HG02981 (cell line): ENCODE measurements at regions not wholly inside any gene's neighbourhood (a gene's known extent, or its start where the extent isn't known, plus 50 kb on each side); places are given as distances from the start of the nearest gene placed in this dataset.
"Not testable (repeated sequence)": the region's sequence is repeated elsewhere in the genome, so short reads cannot be mapped to it uniquely, and the experiment has no call there.

Source experiments
- ATAC-seq: cut with Tn5 transposase; IDR thresholded peaks from one replicate; pipeline ENCODE4 v1.9.1; 2021; ENCODE audit warnings: mild to moderate bottlenecking, moderate library complexity; ENCODE audit not compliant: unreplicated experiment

GRCh38 chr1:163562355-163562754, 240.6 kb downstream of the NUF2 start:
- ATAC-seq: no peak

GRCh38 chr1:163565166-163565565, 243.4 kb downstream of the NUF2 start:
- no peak for ATAC-seq

GRCh38 chr1:163570071-163570470, 248.3 kb downstream of the NUF2 start:
- no peak for ATAC-seq

GRCh38 chr1:163571950-163572349, 250.2 kb downstream of the NUF2 start:
- ATAC-seq: no peak

DNA sequence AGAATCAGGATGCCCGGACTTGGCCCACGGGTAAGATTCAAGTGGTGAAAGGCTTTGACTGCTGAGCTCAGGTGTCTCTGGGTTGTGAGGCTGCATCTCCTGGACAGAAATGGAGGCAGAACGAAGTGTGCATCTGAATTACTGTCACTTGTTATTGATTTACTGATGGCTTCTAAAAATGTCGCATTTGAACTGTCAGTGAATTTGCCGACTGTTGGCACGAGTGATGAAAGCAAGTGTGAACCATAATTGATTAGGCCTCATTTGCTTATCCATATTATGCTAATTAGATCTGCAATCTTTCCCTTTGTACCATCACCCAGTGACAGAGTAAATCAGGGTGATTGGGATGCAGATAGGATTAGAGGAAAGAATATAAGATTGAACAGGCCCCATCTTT, 252.4 kb downstream of the NUF2 start:
- no peak for ATAC-seq

DNA sequence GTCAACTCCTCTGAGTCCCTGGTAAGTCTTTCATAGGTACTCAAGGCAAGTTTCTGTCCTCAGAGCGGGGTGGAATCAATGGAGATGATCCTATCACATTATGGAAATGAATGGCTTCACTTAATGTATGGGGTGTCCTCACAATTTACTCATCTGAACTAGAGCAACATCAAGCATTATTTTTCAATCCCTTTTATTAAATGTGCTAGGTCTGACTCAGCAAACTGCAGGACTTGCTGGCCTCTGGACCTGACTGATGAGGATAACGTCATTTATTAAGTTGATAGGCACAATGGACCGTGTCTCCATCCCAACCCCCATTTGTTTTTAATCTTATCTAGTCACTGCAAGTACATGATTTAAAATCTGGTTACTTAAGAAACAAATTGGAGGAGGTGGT, 259.2 kb downstream of the NUF2 start:
- no peak for ATAC-seq

DNA sequence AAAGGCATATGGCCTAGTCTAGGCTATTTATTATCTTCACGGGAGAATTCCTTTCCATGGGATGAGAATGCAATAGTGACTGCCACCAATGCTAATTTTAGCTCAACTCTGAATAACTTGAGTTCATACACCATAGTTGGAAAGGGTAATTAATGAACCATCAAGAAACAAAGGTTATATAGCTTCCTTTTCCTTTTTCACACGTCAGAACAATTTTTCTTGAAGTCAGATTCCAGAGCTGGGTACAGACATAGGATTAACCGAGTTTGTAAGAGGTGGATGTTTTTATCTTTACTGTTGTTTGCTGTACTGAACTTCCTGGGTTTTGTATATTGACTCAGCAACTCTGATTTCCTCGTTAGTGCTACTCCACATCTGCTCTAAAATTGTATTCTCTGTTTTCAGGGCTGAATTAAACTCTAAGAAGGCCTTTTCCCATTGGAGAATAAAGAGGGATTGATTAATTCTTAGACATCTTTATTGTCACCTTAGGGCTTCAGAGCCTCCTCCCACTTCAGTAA, 262.0 kb downstream of the NUF2 start:
- ATAC-seq: no peak

- ATAC-seq: no peak
Measured at GRCh38 chr1:163585796-163586195, 264.0 kb downstream of the NUF2 start.

DNA sequence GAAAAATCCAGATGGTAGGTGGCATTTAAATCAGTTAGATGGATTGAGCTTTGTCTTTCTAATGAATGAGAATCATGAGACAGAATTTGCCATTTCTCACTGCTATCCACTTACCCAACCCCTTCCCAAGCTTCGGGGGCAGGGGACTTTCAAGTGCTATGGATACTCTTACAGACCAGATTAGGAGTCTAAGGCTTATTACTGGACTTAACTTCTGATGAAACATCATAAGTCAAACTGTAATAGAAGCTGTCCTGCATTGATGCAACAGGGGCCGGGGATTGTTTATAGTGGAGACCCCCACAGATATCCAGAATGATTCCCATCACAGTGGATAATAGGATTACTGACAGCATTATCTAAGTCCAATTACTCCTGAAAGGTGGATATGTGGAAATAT, 267.0 kb downstream of the NUF2 start:
- ATAC-seq: no peak

DNA sequence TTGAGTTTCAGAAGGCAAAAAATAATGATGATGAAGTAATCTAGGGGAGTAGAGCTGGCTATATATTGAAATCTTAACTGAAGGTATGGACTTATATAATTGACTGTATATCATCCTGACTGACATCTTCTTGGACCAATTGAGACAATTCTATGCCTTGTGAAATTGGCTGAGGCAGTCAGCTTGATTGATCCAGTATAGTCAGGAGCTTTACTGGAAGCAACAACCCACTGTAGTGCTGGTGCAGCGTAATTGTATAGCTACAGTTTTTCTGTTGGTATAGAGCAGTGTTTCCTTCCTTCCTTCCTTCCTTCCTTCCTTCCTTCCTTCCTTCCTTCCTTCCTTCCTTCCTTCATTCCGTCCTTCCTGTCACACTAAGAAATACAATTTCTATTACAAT, 268.0 kb downstream of the NUF2 start:
- no peak for ATAC-seq

- not testable (repeated sequence) for ATAC-seq
Measured at GRCh38 chr1:163591131-163591530, 269.4 kb downstream of the NUF2 start.

DNA sequence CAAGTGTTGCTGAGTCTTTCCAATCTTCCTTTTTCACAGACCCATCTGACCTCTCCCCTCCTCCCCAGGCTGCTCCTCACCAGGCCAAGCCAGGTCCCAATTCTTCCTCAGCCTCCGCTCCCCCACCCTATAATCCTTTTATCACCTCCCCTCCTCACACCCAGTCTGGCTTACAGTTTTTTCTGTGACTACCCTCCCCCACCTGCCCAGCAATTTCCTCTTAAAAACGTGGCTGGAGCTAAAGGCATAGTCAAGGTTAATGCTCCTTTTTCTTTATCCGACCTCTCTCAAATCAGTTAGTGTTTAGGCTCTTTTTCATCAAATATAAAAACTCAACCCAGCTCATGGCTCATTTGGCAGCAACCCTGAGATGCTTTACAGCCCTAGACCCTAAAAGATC, 270.9 kb downstream of the NUF2 start:
- not testable (repeated sequence) for ATAC-seq

DNA sequence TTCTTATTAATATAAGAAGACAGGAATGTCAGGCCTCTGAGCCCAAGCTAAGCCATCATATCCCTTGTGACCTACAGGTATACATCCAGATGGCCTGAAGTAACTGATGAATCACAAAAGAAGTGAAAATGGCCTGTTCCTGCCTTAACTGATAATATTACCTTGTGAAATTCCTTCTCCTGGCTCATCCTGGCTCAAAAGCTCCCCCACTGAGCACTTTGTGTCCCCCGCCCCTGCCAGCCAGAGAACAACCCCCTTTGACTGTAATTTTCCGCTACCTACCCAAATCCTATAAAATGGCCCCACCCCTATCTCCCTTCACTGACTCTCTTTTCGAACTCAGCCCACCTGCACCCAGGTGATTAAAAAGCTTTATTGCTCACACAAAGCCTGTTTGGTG, 274.4 kb downstream of the NUF2 start:
- ATAC-seq: not testable (repeated sequence)

GRCh38 chr1:163596541-163597258, 274.9 kb downstream of the NUF2 start:
- no peak for ATAC-seq

DNA sequence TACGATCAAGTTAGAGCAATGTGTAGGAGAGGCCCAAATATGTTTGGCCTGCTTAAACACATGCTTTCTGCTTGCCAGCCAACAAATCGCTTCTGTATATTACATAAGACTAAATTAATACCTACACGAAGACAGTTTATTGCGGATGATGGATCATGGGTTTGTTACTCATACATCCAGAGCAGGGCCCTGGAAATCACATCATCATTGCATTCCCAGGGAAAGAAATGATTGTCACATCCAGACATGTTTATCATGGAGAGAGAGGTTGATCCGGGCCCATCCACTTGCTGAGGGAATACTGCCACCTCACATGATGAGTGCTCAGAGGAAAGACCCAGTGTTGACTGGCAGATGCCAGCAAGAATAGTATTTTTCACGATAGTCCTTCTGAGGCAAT, 282.6 kb downstream of the NUF2 start:
- ATAC-seq: no peak

DNA sequence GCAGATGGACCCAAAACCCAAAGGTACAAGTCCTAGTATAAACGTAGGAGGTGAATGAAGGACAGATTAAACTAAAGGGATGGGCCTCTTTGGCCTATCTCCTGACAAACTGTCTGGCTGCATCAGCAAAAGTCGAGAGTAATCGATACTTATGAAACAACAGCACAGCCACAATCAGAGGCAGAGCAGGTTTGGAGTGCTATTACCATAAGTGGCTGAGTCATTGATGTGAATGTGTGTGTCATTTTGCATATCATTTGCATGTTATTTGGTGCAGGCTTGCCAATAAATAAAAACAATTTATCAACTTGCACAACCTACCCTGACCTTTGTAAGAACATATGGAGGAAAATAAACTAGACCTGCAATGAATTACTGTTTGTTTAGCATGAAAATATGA, 283.1 kb downstream of the NUF2 start:
- ATAC-seq: no peak

DNA sequence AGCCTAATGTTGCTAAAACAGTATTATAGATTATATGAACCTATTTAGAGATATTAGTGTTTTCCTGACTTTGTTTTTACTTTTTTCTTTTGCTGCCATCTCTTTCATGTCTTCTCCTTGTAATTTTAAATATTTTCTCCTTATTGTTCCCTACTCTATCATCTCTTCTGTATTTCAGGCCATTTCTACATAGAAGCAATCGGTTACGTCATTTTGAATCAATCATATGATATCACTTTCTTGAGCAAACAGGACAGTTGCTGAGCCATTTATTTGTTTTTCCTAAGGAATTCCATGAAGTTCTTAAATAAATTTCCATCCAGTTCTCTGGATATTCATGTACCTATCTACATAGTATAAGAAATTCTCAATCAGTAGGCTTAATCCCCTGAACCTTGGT, 287.2 kb downstream of the NUF2 start:
- no peak for ATAC-seq

DNA sequence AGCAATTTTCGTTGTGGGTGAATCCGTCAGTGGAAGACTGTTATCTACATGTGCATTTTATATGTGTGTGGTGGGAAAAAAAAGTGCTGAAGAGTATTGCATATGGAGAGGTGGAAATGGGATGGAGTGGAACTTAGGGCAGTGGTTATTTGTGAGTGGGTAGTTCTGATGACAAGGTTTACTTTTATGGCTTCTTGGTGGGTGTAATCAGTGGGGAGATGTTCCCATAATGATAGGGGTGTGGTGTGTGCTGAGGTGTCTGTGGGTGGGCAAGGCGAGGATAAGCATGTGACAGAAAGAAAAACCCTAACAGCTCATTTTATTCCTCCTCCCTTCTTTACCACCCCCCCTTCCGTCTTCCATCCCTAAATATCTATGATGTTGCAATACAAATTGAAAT, 288.1 kb downstream of the NUF2 start:
- no peak for ATAC-seq

DNA sequence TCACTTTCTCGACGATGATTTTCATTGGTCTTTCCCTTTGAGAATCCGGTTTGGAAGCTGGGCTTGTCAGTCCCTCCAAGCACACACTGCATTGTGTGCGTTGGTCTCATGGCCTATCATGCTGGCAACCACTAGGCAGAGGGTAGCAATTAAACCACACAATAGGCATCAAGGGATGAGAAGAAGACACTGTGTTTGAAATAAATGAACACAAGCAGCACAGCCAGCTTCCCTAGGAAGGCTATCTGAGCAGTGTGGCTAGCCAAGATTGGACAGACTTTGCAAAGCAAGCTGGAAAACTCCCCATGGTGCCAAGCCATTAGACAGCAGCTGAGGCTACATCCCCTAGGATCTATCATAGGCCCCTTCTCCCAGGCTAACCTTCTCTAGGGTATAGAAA, 288.7 kb downstream of the NUF2 start:
- ATAC-seq: no peak

DNA sequence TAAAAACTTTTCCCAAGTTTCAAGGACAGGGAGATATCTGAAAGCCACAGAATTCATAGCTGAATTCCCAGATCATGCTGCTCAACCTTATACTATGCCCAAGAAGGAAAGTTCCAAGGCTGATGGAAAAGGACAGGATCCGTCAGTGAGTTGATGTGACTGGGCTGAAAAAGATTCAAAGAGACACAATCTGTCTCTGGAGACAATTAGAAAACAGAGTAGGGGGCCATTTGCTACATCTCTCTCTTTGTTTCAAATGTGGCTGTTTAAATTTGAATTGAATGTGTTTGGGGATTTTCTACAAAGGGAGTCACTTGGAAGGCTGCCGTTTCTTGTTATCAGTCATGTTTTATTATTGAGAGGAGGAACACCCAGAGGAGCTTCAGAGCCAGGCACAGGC, 292.6 kb downstream of the NUF2 start:
- no peak for ATAC-seq

GRCh38 chr1:163628034-163628773, 306.4 kb downstream of the NUF2 start:
- ATAC-seq: no peak

- ATAC-seq: no peak
Measured at GRCh38 chr1:163632269-163632668, 310.5 kb downstream of the NUF2 start.
